HFFc6 (cell line): ENCODE measurements at regions not wholly inside any gene's neighbourhood (a gene's known extent, or its start where the extent isn't known, plus 50 kb on each side); places are given as distances from the start of the nearest gene placed in this dataset.

Source experiments
- DNase-seq: peaks from one replicate; pipeline ENCODE4 v3.0.0-alpha.2; 2018
- H3K27ac Mint-ChIP-seq: 2 replicates; pipeline ENCODE4 v1.8.0; 2020; ENCODE audit warnings: mild to moderate bottlenecking, mixed read lengths
- H3K27me3 Mint-ChIP-seq: 2 replicates; pipeline ENCODE4 v1.8.0; 2021; ENCODE audit warnings: mild to moderate bottlenecking, moderate library complexity, mixed read lengths; ENCODE audit not compliant: insufficient read depth
- H3K36me3 Mint-ChIP-seq: 2 replicates; pipeline ENCODE4 v1.8.0; 2021; ENCODE audit warnings: low read depth, mixed read lengths
- H3K4me1 Mint-ChIP-seq: 2 replicates; pipeline ENCODE4 v1.8.0; 2020; ENCODE audit warnings: low read depth, mixed read lengths
- H3K4me3 Mint-ChIP-seq: 2 replicates; pipeline ENCODE4 v1.8.0; 2020; ENCODE audit warnings: mild to moderate bottlenecking, moderate library complexity, mixed read lengths
- H3K9me3 Mint-ChIP-seq: 2 replicates; pipeline ENCODE4 v1.8.0; 2020; ENCODE audit warnings: mild to moderate bottlenecking, mixed read lengths
- TF ChIP-seq, protein P1 (sequence below): fragments of 200-600 bp; sonication (generic); IDR thresholded peaks from 2 replicates; pipeline ENCODE4 v1.5.0; 2021; ENCODE audit warnings: antibody characterized with exemption, mild to moderate bottlenecking

- no peak for DNase-seq
- no peaks in the 10 kb centered on the region for H3K36me3 Mint-ChIP-seq
- TF ChIP-seq, protein P1, sequence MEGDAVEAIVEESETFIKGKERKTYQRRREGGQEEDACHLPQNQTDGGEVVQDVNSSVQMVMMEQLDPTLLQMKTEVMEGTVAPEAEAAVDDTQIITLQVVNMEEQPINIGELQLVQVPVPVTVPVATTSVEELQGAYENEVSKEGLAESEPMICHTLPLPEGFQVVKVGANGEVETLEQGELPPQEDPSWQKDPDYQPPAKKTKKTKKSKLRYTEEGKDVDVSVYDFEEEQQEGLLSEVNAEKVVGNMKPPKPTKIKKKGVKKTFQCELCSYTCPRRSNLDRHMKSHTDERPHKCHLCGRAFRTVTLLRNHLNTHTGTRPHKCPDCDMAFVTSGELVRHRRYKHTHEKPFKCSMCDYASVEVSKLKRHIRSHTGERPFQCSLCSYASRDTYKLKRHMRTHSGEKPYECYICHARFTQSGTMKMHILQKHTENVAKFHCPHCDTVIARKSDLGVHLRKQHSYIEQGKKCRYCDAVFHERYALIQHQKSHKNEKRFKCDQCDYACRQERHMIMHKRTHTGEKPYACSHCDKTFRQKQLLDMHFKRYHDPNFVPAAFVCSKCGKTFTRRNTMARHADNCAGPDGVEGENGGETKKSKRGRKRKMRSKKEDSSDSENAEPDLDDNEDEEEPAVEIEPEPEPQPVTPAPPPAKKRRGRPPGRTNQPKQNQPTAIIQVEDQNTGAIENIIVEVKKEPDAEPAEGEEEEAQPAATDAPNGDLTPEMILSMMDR = no peak
- no peak overlapping the region for H3K4me3 Mint-ChIP-seq
- H3K27ac Mint-ChIP-seq = no peak overlapping the region
- H3K27me3 Mint-ChIP-seq = no peaks in the 10 kb centered on the region; the same call in 1 of the 2 replicates
- H3K9me3 Mint-ChIP-seq = no peaks in the 10 kb centered on the region
- H3K4me1 Mint-ChIP-seq = peaks cover 10% of the 10 kb centered on the region
Observed at GRCh38 chr6:21845018-21845417, 251.5 kb downstream of the SOX4 start.

DNA sequence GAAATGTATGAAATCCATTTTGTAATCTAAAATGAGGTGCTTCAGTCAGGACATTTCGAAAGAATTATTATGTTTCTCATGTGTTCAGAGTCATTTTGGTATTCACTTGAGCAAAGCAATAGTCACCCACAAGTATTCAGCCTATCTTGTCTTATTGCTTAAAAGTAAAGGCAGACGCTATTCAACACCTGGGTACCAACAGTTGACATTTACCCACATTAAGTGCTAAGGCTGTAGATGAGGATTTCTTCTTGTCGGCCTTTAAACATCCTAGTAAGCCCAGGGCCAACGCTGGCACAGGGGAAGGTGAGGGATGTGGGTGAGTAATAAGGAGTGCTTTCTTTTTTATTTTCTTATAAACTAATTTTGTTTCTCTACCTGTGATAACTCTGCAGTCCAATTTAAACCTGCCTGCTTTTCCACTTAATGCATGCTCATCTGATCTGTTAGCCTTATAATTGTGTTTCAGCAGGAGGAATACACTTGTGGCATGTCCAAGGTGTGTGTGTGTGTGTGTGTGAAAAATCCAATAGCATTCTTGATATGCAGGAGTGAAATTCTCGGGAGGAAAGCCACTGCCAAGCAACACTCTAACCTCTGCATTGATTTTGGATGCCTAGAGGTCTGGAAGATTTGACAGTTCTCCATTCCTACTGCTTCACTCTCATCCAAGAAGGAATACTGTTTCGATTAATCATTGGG, 252.0 kb downstream of the SOX4 start:
- TF ChIP-seq, protein P1 = no peak
- Mint-ChIP-seq H3K4me1 (peaks cover 4% of the 10 kb centered on the region), H3K9me3 (no peaks in the 10 kb centered on the region), H3K27me3 (no peaks in the 10 kb centered on the region; the same call in 1 of the 2 replicates), H3K4me3 (no peak overlapping the region), H3K27ac (no peak overlapping the region), H3K36me3 (no peaks in the 10 kb centered on the region)
- DNase-seq = no peak

DNA sequence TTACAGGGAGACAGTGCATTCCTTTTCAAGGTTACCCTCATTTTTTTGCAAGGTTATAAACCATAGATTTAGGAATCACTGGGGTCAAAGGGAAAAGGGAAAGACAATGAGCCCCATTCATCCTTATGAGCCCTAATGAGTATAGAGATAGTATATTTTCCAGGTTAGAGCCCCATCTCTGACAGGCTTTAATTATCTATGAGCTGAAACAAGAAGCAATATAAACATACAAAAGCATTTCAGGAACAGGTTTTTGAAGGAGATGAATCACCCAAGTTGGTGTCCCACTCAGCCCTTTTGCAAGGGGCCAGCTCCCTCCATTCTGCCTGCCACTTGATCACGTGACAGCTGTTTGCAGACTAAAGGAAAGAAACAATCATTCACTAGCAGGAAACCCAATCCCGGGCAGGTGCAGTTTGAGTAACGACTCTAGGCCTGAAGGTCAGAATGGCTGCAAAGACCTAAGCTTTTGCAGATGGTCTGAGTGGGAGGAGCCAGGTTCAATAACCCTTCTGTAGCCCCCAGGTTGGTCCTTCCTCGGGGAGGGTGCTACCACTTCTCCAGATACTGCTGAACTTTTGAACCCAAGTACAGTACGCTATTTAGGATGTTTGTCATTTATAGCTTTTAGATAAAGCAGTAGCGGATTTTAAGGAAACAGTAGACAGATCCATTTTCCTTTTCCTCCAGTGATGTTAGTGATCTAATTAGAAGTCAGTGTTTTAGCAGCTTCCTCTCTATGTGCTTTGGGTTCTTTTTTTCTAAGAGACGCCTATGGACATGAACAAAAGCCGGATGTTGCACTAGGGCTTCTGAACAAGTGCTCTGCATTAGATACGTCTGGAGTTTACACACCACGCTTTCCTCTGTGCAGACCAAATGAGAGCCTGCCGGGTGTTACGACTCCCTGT, 253.2 kb downstream of the SOX4 start:
- Mint-ChIP-seq H3K9me3 (no peaks in the 10 kb centered on the region), H3K27ac (no peak overlapping the region), H3K4me3 (no peak overlapping the region), H3K4me1 (no peaks in the 10 kb centered on the region), H3K36me3 (no peaks in the 10 kb centered on the region), H3K27me3 (no peaks in the 10 kb centered on the region; the same call in 1 of the 2 replicates)
- DNase-seq = no peak
- TF ChIP-seq, protein P1 = no peak

- Mint-ChIP-seq H3K27me3 (no peaks in the 10 kb centered on the region; the same call in 1 of the 2 replicates), H3K36me3 (no peaks in the 10 kb centered on the region), H3K9me3 (no peaks in the 10 kb centered on the region), H3K4me3 (no peak overlapping the region), H3K27ac (no peak overlapping the region), H3K4me1 (no peaks in the 10 kb centered on the region)
- TF ChIP-seq, protein P1 = no peak
- DNase-seq = no peak
Observed at GRCh38 chr6:21847711-21848480, 254.3 kb downstream of the SOX4 start.

DNA sequence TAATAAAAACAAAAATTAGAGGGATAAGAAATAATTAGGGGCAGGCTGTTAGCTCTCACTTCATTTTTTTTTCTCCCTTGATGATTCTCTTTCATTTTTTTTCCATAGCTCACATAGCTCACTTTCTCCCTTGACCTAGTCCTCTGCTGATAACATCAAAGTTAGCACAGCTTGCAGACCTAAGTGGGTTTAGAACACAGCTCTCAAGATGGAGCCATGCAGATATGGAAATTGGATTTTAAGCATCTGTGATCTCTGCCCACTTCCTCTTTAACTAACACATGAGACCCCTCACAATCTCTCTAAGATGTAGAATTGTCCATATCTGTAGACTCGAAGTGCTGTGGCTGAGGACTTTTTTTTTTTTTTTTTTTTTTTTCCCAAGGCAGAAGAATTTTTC, 257.1 kb downstream of the SOX4 start:
- no peak for DNase-seq
- no peaks in the 10 kb centered on the region; the same call in 1 of the 2 replicates for H3K27me3 Mint-ChIP-seq
- no peaks in the 10 kb centered on the region for H3K36me3 Mint-ChIP-seq
- no peak overlapping the region for H3K27ac Mint-ChIP-seq
- no peak overlapping the region for H3K4me3 Mint-ChIP-seq
- no peaks in the 10 kb centered on the region for H3K9me3 Mint-ChIP-seq
- TF ChIP-seq, protein P1 = no peak
- H3K4me1 Mint-ChIP-seq = peaks cover 1% of the 10 kb centered on the region
